ENCODE measurements at regions not wholly inside any gene's neighbourhood (a gene's known extent, or its start where the extent isn't known, plus 50 kb on each side); places are given as distances from the start of the nearest gene placed in this dataset.

DNA sequence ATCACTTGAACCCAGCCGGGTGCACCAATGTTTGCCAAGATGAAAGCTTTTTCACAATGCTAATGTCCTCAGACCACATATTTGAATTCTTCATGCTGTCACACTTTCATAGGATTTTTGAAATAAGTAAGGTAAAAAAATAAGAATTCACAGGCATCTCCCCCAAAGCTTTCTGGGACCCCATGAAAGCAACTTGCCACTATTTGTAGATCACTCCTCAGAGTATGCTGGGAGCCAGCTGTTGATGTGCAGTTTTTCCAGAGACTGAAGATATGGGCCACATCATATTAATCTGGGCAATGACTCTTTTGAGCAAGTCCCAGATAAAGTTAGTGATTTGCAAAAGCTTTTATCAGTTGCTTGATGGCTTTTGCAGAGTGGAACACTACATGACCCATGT, 507.9 kb downstream of the RASEF start:
- no peak for DNase-seq (ENCODE audit: low read depth)
- no peak overlapping the region for H3K4me3 ChIP-seq (ENCODE audit: low read length)
- TF ChIP-seq, protein P1, sequence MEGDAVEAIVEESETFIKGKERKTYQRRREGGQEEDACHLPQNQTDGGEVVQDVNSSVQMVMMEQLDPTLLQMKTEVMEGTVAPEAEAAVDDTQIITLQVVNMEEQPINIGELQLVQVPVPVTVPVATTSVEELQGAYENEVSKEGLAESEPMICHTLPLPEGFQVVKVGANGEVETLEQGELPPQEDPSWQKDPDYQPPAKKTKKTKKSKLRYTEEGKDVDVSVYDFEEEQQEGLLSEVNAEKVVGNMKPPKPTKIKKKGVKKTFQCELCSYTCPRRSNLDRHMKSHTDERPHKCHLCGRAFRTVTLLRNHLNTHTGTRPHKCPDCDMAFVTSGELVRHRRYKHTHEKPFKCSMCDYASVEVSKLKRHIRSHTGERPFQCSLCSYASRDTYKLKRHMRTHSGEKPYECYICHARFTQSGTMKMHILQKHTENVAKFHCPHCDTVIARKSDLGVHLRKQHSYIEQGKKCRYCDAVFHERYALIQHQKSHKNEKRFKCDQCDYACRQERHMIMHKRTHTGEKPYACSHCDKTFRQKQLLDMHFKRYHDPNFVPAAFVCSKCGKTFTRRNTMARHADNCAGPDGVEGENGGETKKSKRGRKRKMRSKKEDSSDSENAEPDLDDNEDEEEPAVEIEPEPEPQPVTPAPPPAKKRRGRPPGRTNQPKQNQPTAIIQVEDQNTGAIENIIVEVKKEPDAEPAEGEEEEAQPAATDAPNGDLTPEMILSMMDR (IDR thresholded peaks at IDR 0.05; ENCODE audit: insufficient read depth, low read depth, low read length, missing control alignments) = no peak

DNA sequence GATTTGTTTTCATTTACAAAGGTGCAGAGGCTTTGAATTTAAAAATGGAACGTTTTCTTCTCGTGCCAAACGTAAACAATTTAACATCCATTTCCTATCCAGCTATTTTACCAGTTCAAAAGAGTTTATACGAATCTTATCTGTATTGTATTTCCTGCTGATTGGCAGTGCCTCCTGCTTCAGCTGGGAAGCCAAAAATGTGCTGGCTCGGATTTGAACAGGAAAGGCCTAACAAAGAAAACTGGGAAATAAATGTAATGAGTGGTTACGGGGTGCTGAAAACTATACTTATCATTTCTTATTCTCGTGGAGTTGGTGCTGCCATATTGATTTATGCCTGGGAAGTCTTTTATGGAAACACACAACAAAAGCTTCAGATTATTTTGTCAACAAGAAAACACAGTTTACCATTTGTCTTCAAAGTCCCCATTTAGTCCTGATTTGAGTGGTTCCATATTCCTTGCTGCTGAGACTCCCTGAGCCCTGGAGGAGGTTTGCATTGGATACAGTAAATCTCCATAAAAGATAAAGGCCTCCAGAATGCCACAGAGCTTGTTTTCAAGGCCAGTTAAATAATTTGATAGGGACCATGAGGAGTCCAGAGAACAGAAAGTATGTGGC, 507.4 kb downstream of the RASEF start:
- DNase-seq (ENCODE audit: low read depth) = no peak
- TF ChIP-seq, protein P1 (IDR thresholded peaks at IDR 0.05; ENCODE audit: insufficient read depth, low read depth, low read length, missing control alignments) = no peak
- no peak overlapping the region for H3K4me3 ChIP-seq (ENCODE audit: low read length)

DNA sequence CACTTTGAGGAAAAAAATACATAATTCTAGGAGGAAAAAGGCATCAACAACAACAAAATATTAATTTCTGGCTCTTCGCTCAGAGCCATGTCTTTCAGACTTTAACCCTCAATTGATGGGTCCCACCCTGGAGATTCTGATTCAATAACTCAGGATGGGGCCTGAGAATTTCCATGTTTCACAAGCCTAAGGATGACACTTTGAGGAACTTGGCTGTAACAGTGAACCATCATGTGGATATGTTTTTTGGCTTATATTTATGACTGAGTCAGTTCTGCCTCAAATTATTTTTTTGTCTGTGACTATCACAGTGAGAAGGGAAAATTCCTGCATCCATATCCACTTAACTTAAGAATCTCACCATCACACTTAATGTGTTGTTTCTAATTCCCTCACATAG, 504.6 kb downstream of the RASEF start:
- TF ChIP-seq, protein P1 (IDR thresholded peaks at IDR 0.05; ENCODE audit: insufficient read depth, low read depth, low read length, missing control alignments) = no peak
- no peak overlapping the region for H3K4me3 ChIP-seq (ENCODE audit: low read length)
- no peak for DNase-seq (ENCODE audit: low read depth)

DNA sequence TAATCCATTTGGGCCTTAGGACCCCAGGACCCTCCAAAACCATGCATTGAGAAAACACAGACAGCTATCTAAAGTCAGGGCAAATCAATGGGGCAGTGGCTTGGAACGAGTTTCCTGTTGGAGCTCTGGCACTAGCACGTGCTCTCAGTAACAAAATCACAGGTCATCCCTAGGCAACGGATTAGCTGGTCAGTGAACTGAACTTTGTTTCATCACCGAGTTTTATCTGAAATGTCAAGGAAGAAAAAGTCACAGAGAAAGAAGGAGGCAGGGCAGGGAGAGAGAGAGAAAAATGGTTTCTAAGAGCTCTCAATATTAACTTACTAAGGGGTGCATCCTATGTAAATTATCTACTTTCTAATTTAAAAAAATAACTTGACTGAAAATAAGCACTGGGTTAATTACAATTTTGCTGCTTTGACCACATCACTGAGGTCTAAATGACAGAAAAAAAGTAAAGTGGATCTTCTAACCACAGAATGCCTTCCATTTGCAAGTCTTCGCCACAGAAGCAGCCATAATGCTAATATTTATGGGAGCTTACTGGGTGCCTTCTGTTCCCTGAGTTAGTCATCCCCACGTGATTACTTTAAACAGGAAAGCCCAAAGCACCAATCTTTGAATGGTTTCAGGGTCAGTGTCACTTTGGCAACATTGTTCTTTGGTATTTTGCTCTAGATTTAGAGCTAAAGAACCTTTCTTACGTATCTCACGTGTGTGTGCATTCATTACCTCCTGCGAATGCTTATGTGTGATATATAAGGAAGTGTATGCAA, 503.9 kb downstream of the RASEF start:
- no peak for DNase-seq (ENCODE audit: low read depth)

DNA sequence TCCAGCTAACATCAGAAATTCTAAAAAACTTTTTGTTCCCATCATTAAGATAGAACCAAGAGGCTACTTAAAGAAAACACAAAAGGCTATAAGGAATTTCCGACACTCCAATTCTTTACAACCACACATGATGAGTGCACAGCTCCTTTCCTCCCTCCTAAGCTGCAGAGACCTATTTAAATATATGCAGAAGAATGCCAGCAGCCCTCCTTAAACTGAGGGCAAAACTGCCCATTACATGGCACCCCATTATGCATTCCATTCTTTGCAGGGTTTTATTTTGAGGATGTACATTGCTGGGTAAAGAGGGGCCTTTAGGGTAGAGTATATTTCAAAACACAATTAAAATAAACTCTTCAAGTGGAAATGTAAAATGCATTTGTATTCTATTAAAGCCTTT, 502.9 kb downstream of the RASEF start:
- H3K4me3 ChIP-seq (ENCODE audit: low read length) = no peak overlapping the region
- no peak for DNase-seq (ENCODE audit: low read depth)
- TF ChIP-seq, protein P1 (IDR thresholded peaks at IDR 0.05; ENCODE audit: insufficient read depth, low read depth, low read length, missing control alignments) = no peak

More for the DNA sequence above, 503.9 kb downstream of the RASEF start:
- no peak overlapping the region for H3K4me3 ChIP-seq (ENCODE audit: low read length)
- TF ChIP-seq, protein P1 (IDR thresholded peaks at IDR 0.05; ENCODE audit: insufficient read depth, low read depth, low read length, missing control alignments) = no peak

DNA sequence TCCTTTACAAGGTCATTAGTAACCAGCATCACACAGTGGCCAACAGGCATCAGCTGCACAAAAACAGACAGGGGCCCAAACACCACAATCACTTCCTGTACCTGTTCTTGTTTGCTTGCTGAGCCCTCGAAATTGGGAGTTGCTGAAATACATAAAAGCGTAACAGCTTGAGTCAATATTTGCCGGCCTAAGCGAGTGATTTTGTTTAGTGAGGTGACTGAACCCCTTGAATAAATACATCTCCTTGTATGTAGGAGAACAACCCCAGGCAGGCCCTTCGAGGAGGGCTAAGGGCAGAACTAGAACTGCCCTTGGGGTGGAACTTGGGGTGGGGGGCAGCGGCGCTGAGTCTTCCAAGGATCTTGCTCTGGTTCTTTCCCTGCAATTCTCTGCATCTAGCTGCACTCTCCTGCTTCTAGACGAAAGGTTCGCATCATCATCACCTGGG, 502.5 kb downstream of the RASEF start:
- TF ChIP-seq, protein P1 (IDR thresholded peaks at IDR 0.05; ENCODE audit: insufficient read depth, low read depth, low read length, missing control alignments) = no peak
- no peak for DNase-seq (ENCODE audit: low read depth)
- H3K4me3 ChIP-seq (ENCODE audit: low read length) = no peak overlapping the region

Data from epithelial cell of esophagus (primary cell).